Activated gamma-delta T cell treated with anti-CD3 and anti-CD28 coated beads, Interleukin-2, amount 50 U/mL, for 16 hours (primary cell): ENCODE measurements at regions not wholly inside any gene's neighbourhood (a gene's known extent, or its start where the extent isn't known, plus 50 kb on each side); places are given as distances from the start of the nearest gene placed in this dataset.
A peak's percentile ranks its signal among the peaks of the same experiment; 100 is the strongest.
"Not testable (repeated sequence)": the region's sequence is repeated elsewhere in the genome, so short reads cannot be mapped to it uniquely, and the experiment has no call there.

ENCODE experiments used
- DNase-seq: peaks from one replicate; pipeline ENCODE4 v3.0.0-alpha.2; 2020; ENCODE audit warnings: low read depth

GRCh38 chr1:8169364-8170058 is 143.4 kb upstream of the ERRFI1 start:
- no peak for DNase-seq

GRCh38 chr1:8167936-8168335 is 141.8 kb upstream of the ERRFI1 start:
- no peak for DNase-seq

- DNase-seq: no peak
These were observed 140.3 kb upstream of the ERRFI1 start for GRCh38 chr1:8166406-8166805.

- no peak for DNase-seq
These were observed 139.7 kb upstream of the ERRFI1 start for GRCh38 chr1:8165595-8166360.

GRCh38 chr1:8164670-8165069 is 138.6 kb upstream of the ERRFI1 start:
- no peak for DNase-seq

GRCh38 chr1:8163039-8163438 is 136.9 kb upstream of the ERRFI1 start:
- DNase-seq: no peak

GRCh38 chr1:8162168-8162567 is 136.1 kb upstream of the ERRFI1 start:
- DNase-seq: no peak

- no peak for DNase-seq
These were observed 135.5 kb upstream of the ERRFI1 start for GRCh38 chr1:8161546-8162105.

- DNase-seq: no peak
These were observed 133.4 kb upstream of the ERRFI1 start for GRCh38 chr1:8159470-8160024.

GRCh38 chr1:8158995-8159394 is 132.9 kb upstream of the ERRFI1 start:
- no peak for DNase-seq

- DNase-seq: no peak
These were observed 131.7 kb upstream of the ERRFI1 start for GRCh38 chr1:8157765-8158164.

- no peak for DNase-seq
These were observed 129.5 kb upstream of the ERRFI1 start for GRCh38 chr1:8155528-8156186.

GRCh38 chr1:8154621-8155052 is 128.5 kb upstream of the ERRFI1 start:
- no peak for DNase-seq

- no peak for DNase-seq
These were observed 127.9 kb upstream of the ERRFI1 start for GRCh38 chr1:8153961-8154360.

- DNase-seq: peak; percentile 12
These were observed 126.9 kb upstream of the ERRFI1 start for GRCh38 chr1:8152731-8153702.

GRCh38 chr1:8151647-8152046 is 125.5 kb upstream of the ERRFI1 start:
- DNase-seq: no peak

GRCh38 chr1:8149756-8150155 is 123.6 kb upstream of the ERRFI1 start:
- not testable (repeated sequence) for DNase-seq

GRCh38 chr1:8147956-8148355 is 121.8 kb upstream of the ERRFI1 start:
- no peak for DNase-seq

GRCh38 chr1:8146257-8146855 is 120.2 kb upstream of the ERRFI1 start:
- no peak for DNase-seq

GRCh38 chr1:8145545-8146202 is 119.6 kb upstream of the ERRFI1 start:
- DNase-seq: no peak
